ENCODE measurements at regions not wholly inside any gene's neighbourhood (a gene's known extent, or its start where the extent isn't known, plus 50 kb on each side); places are given as distances from the start of the nearest gene placed in this dataset.

- peak; percentile 22 for DNase-seq
- Histone ChIP-seq H3K36me3 (ENCODE audit: control insufficient read depth, insufficient read depth, low read length) (no peaks in the 10 kb centered on the region), H3K4me1 (ENCODE audit: control insufficient read depth, insufficient read depth, low read length) (no peaks in the 10 kb centered on the region), H3K4me3 (ENCODE audit: low read length) (no peak overlapping the region), H3K27me3 (ENCODE audit: control insufficient read depth, insufficient read depth, low read length) (no peaks in the 10 kb centered on the region), H3K9me3 (replicated peaks; ENCODE audit: control insufficient read depth, low read depth, low read length) (no peaks in the 10 kb centered on the region), H3K27ac (ENCODE audit: low read length) (no peak overlapping the region)
- WGBS (ENCODE audit: insufficient coverage), result 31% methylated on average over 2 of the region's 2 CpGs
These were observed 417.9 kb downstream of the SLCO4C1 start for GRCh38 chr5:101878190-101878589.

DNA sequence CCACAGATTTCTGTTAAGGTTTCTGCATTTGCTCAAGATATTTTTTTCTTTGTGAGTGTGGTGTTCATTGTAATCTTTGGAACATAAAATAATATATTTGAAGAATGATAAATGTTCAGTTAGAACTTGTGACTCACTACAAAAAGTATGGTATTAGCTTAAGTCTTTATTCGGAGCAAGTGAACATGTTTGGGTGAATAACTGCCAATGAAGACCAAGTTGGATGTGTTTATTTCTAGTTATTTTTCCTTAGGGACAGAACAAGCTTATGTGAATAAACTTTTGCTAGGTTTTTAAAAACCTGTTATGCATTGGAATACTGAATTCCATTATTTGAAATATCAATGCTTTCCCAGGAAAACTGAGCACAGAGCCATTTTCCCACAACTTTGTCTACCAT lies 418.6 kb downstream of the SLCO4C1 start:
- H3K4me3 ChIP-seq (ENCODE audit: low read length), result no peak overlapping the region
- H3K27me3 ChIP-seq (ENCODE audit: control insufficient read depth, insufficient read depth, low read length), result no peaks in the 10 kb centered on the region
- H3K27ac ChIP-seq (ENCODE audit: low read length), result no peak overlapping the region
- WGBS (ENCODE audit: insufficient coverage), result no CpG with 5 or more reads among the region's 1 CpG
- no peaks in the 10 kb centered on the region for H3K4me1 ChIP-seq (ENCODE audit: control insufficient read depth, insufficient read depth, low read length)
- DNase-seq, result peak; percentile 74
- H3K9me3 ChIP-seq (replicated peaks; ENCODE audit: control insufficient read depth, low read depth, low read length), result no peaks in the 10 kb centered on the region
- no peaks in the 10 kb centered on the region for H3K36me3 ChIP-seq (ENCODE audit: control insufficient read depth, insufficient read depth, low read length)

- Histone ChIP-seq H3K4me3 (ENCODE audit: low read length) (no peak overlapping the region), H3K27ac (ENCODE audit: low read length) (no peak overlapping the region), H3K27me3 (ENCODE audit: control insufficient read depth, insufficient read depth, low read length) (no peaks in the 10 kb centered on the region), H3K36me3 (ENCODE audit: control insufficient read depth, insufficient read depth, low read length) (no peaks in the 10 kb centered on the region), H3K4me1 (ENCODE audit: control insufficient read depth, insufficient read depth, low read length) (no peaks in the 10 kb centered on the region), H3K9me3 (replicated peaks; ENCODE audit: control insufficient read depth, low read depth, low read length) (no peaks in the 10 kb centered on the region)
- no CpG with 5 or more reads among the region's 1 CpG for WGBS (ENCODE audit: insufficient coverage)
- no peak for DNase-seq
These were observed 429.6 kb downstream of the SLCO4C1 start for GRCh38 chr5:101866473-101866872.

DNA sequence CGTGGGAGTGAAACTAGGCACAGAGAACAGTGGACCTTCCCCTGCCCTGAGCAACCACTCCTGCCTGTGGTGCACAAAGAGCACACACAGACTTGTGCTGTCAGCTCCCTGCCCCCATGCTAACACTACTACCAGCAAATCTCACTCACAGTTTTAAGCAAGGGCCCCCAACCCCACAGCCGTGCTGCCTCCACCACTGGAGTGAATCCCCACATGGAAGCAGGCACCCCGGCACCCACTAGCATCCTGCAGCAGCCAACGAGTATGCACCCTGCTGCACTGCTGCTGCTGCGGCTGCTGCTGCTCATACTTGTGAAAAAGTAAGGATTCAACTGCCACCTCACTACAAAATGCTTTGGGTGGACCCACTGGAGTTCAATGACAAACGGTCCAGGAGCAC lies 435.5 kb downstream of the SLCO4C1 start:
- Histone ChIP-seq H3K4me3 (ENCODE audit: low read length) (no peak overlapping the region), H3K4me1 (ENCODE audit: control insufficient read depth, insufficient read depth, low read length) (no peaks in the 10 kb centered on the region), H3K27me3 (ENCODE audit: control insufficient read depth, insufficient read depth, low read length) (no peaks in the 10 kb centered on the region), H3K27ac (ENCODE audit: low read length) (no peak overlapping the region), H3K36me3 (ENCODE audit: control insufficient read depth, insufficient read depth, low read length) (no peaks in the 10 kb centered on the region), H3K9me3 (replicated peaks; ENCODE audit: control insufficient read depth, low read depth, low read length) (no peaks in the 10 kb centered on the region)
- DNase-seq, result no peak
- 98% methylated on average over 5 of the region's 6 CpGs for WGBS (ENCODE audit: insufficient coverage)

- no peak for DNase-seq
- H3K27ac ChIP-seq (ENCODE audit: low read length), result no peak overlapping the region
- H3K27me3 ChIP-seq (ENCODE audit: control insufficient read depth, insufficient read depth, low read length), result no peaks in the 10 kb centered on the region
- H3K4me1 ChIP-seq (ENCODE audit: control insufficient read depth, insufficient read depth, low read length), result no peaks in the 10 kb centered on the region
- H3K4me3 ChIP-seq (ENCODE audit: low read length), result no peak overlapping the region
- 94% methylated on average over 9 of the region's 10 CpGs for WGBS (ENCODE audit: insufficient coverage)
- no peaks in the 10 kb centered on the region for H3K9me3 ChIP-seq (replicated peaks; ENCODE audit: control insufficient read depth, low read depth, low read length)
- no peaks in the 10 kb centered on the region for H3K36me3 ChIP-seq (ENCODE audit: control insufficient read depth, insufficient read depth, low read length)
These were observed 435.9 kb downstream of the SLCO4C1 start for GRCh38 chr5:101860145-101860544.

GRCh38 chr5:101846496-101846895 lies 449.6 kb downstream of the SLCO4C1 start:
- H3K27ac ChIP-seq (ENCODE audit: low read length), result no peak overlapping the region
- no peaks in the 10 kb centered on the region for H3K36me3 ChIP-seq (ENCODE audit: control insufficient read depth, insufficient read depth, low read length)

GRCh38 chr5:101843055-101843454 lies 453.0 kb downstream of the SLCO4C1 start:
- Histone ChIP-seq H3K4me3 (ENCODE audit: low read length) (no peak overlapping the region), H3K27me3 (ENCODE audit: control insufficient read depth, insufficient read depth, low read length) (no peaks in the 10 kb centered on the region), H3K4me1 (ENCODE audit: control insufficient read depth, insufficient read depth, low read length) (no peaks in the 10 kb centered on the region), H3K27ac (ENCODE audit: low read length) (no peak overlapping the region), H3K9me3 (replicated peaks; ENCODE audit: control insufficient read depth, low read depth, low read length) (no peaks in the 10 kb centered on the region), H3K36me3 (ENCODE audit: control insufficient read depth, insufficient read depth, low read length) (no peaks in the 10 kb centered on the region)
- no peak for DNase-seq
- no CpG with 5 or more reads among the region's 1 CpG for WGBS (ENCODE audit: insufficient coverage)

More at GRCh38 chr5:101846496-101846895, 449.6 kb downstream of the SLCO4C1 start:
- DNase-seq, result no peak
- Histone ChIP-seq H3K9me3 (replicated peaks; ENCODE audit: control insufficient read depth, low read depth, low read length) (no peaks in the 10 kb centered on the region), H3K27me3 (ENCODE audit: control insufficient read depth, insufficient read depth, low read length) (no peaks in the 10 kb centered on the region), H3K4me3 (ENCODE audit: low read length) (no peak overlapping the region), H3K4me1 (ENCODE audit: control insufficient read depth, insufficient read depth, low read length) (no peaks in the 10 kb centered on the region)

- peak; percentile 86 for DNase-seq
- no CpG with 5 or more reads among the region's 5 CpGs for WGBS (ENCODE audit: insufficient coverage)
- Histone ChIP-seq H3K27me3 (ENCODE audit: control insufficient read depth, insufficient read depth, low read length) (no peaks in the 10 kb centered on the region), H3K27ac (ENCODE audit: low read length) (no peak overlapping the region), H3K4me1 (ENCODE audit: control insufficient read depth, insufficient read depth, low read length) (no peaks in the 10 kb centered on the region), H3K4me3 (ENCODE audit: low read length) (no peak overlapping the region), H3K36me3 (ENCODE audit: control insufficient read depth, insufficient read depth, low read length) (no peaks in the 10 kb centered on the region), H3K9me3 (replicated peaks; ENCODE audit: control insufficient read depth, low read depth, low read length) (no peaks in the 10 kb centered on the region)
These were observed 457.6 kb downstream of the SLCO4C1 start for GRCh38 chr5:101838435-101838834.

GRCh38 chr5:101829255-101829654 lies 466.8 kb downstream of the SLCO4C1 start:
- no peak for DNase-seq
- Histone ChIP-seq H3K4me3 (ENCODE audit: low read length) (no peak overlapping the region), H3K4me1 (ENCODE audit: control insufficient read depth, insufficient read depth, low read length) (no peaks in the 10 kb centered on the region), H3K27me3 (ENCODE audit: control insufficient read depth, insufficient read depth, low read length) (no peaks in the 10 kb centered on the region), H3K27ac (ENCODE audit: low read length) (no peak overlapping the region), H3K36me3 (ENCODE audit: control insufficient read depth, insufficient read depth, low read length) (no peaks in the 10 kb centered on the region), H3K9me3 (replicated peaks; ENCODE audit: control insufficient read depth, low read depth, low read length) (no peaks in the 10 kb centered on the region)
- no CpG with 5 or more reads among the region's 4 CpGs for WGBS (ENCODE audit: insufficient coverage)

DNA sequence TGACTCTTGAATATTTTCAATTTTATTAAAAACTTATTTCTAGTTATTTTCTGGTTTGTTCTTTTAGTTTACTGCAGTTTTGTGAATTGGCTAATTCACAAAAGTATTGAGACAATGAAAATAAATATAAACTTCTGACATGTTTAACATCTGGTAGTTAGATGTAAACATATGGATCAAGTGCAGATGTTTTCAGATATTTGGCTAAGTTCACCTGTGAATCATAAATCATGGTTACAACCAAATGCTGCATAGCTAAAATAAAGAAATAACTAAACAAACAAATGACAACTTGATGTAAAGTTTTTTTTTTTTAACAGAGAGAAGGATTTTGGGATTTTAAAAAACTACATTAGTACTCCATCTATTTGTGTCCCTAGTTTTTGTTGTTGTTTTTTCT lies 484.6 kb downstream of the SLCO4C1 start:
- Histone ChIP-seq H3K27me3 (ENCODE audit: control insufficient read depth, insufficient read depth, low read length) (no peaks in the 10 kb centered on the region), H3K36me3 (ENCODE audit: control insufficient read depth, insufficient read depth, low read length) (no peaks in the 10 kb centered on the region), H3K27ac (ENCODE audit: low read length) (no peak overlapping the region), H3K4me3 (ENCODE audit: low read length) (no peak overlapping the region), H3K4me1 (ENCODE audit: control insufficient read depth, insufficient read depth, low read length) (no peaks in the 10 kb centered on the region), H3K9me3 (replicated peaks; ENCODE audit: control insufficient read depth, low read depth, low read length) (no peaks in the 10 kb centered on the region)
- DNase-seq, result peak; percentile 77

- 72% methylated on average over 2 of the region's 2 CpGs for WGBS (ENCODE audit: insufficient coverage)
- H3K27me3 ChIP-seq (ENCODE audit: control insufficient read depth, insufficient read depth, low read length), result no peaks in the 10 kb centered on the region
- DNase-seq, result no peak
- H3K9me3 ChIP-seq (replicated peaks; ENCODE audit: control insufficient read depth, low read depth, low read length), result no peaks in the 10 kb centered on the region
- H3K4me3 ChIP-seq (ENCODE audit: low read length), result no peak overlapping the region
- H3K4me1 ChIP-seq (ENCODE audit: control insufficient read depth, insufficient read depth, low read length), result no peaks in the 10 kb centered on the region
- H3K36me3 ChIP-seq (ENCODE audit: control insufficient read depth, insufficient read depth, low read length), result no peaks in the 10 kb centered on the region
- no peak overlapping the region for H3K27ac ChIP-seq (ENCODE audit: low read length)
These were observed 489.7 kb downstream of the SLCO4C1 start for GRCh38 chr5:101806410-101806809.

Data from muscle of leg (tissue), 3 donors.